HCT116 (cell line): ENCODE measurements at regions not wholly inside any gene's neighbourhood (a gene's known extent, or its start where the extent isn't known, plus 50 kb on each side); places are given as distances from the start of the nearest gene placed in this dataset.

Experiments
- ATAC-seq: fragments of 200-7000 bp; cut with Tn5 transposase; 2 replicates; pipeline ENCODE4 v1.9.1; 2020; ENCODE audit warnings: mild to moderate bottlenecking, moderate library complexity
- BruUV-seq: library from RNA; stranded (reverse); fragments of 400-500 nt; replicated peaks from 2 replicates; lab custom pipeline; 2021; lab: Mats Ljungman, UMichigan
- CTCF ChIA-PET: fragments of 300-600 bp; sonication (Branson Sonifier 250); formaldehyde crosslinking; loops from one replicate; lab custom pipeline; 2021; ENCODE audit warnings: antibody characterized with exemption; lab: Charles Lee
- POLR2A ChIA-PET: fragments of 300-600, 350-600 bp; sonication (Branson Sonifier 250); formaldehyde crosslinking; loops from one replicate; lab custom pipeline; 2021; ENCODE audit warnings: antibody characterized with exemption; lab: Charles Lee
- RAD21 ChIA-PET, 2 experiments: fragments of 300-600 bp; sonication (Branson Sonifier 250); formaldehyde crosslinking; loops; one replicate each; lab custom pipeline; 2023; ENCODE audit warnings: low total read pairs in 2 of 2; ENCODE audit not compliant: uncharacterized antibody in 2 of 2, unreplicated experiment in 2 of 2, low non-redundant PET in 1 of 2; lab: Charles Lee
- DNase-seq: peaks from one replicate; pipeline ENCODE4 v3.0.0-alpha.2; 2010; ENCODE audit warnings: low read depth, low spot score
- H2AFZ ChIP-seq: fragments of 200-600 bp; shearing (Covaris generic), sonication (generic); 2 replicates; pipeline ENCODE4 v1.6.1; 2017; ENCODE audit warnings: low read depth, mixed run types, mixed read lengths, antibody characterized with exemption, low read length; ENCODE audit not compliant: poor library complexity, severe bottlenecking
- H3K27ac ChIP-seq: 2 replicates; pipeline ENCODE4 v1.5.1; 2012; ENCODE audit warnings: low read depth, low read length
- H3K27me3 ChIP-seq: fragments of 200-600 bp; sonication (generic); 2 replicates; pipeline ENCODE4 v1.6.1; 2016; ENCODE audit warnings: mixed run types, low read length, mixed read lengths; ENCODE audit not compliant: insufficient read depth
- H3K36me3 ChIP-seq, 2 experiments: fragments of 200-500 bp in 1 of 2; fragments of 200-600 bp in 1 of 2; sonication (Bioruptor generic) in 1 of 2; sonication (generic) in 1 of 2; 2 replicates each; pipeline versions ENCODE4 v1.5.1 to v1.6.1; 2014 to 2016; ENCODE audit warnings: low read length in 2 of 2, inconsistent platforms in 1 of 2, mixed read lengths in 1 of 2, mixed run types in 1 of 2; ENCODE audit not compliant: insufficient read depth in 2 of 2, control insufficient read depth in 1 of 2
- H3K4me1 ChIP-seq, 2 experiments: fragments of 200-600 bp in 1 of 2; sonication (generic) in 1 of 2; 2 replicates each; pipeline versions ENCODE4 v1.5.1 to v1.6.1; 2012 to 2017; ENCODE audit warnings: low read length in 2 of 2, inconsistent platforms in 1 of 2, mild to moderate bottlenecking in 1 of 2, mixed read lengths in 1 of 2, mixed run types in 1 of 2, moderate library complexity in 1 of 2; ENCODE audit not compliant: insufficient read depth in 2 of 2, control insufficient read depth in 1 of 2
- H3K4me2 ChIP-seq: fragments of 200-600 bp; sonication (generic); 2 replicates; pipeline ENCODE4 v1.6.1; 2017; ENCODE audit warnings: mixed run types, low read length, mixed read lengths
- H3K4me3 ChIP-seq, 2 experiments: fragments of 200-600 bp in 1 of 2; sonication (generic) in 1 of 2; replicated peaks in 1 of 2; 2 replicates each; pipeline ENCODE4 v1.5.1; 2011 to 2016; ENCODE audit warnings: low read length in 2 of 2, control low read depth in 1 of 2, low read depth in 1 of 2, mild to moderate bottlenecking in 1 of 2, mixed read lengths in 1 of 2, mixed run types in 1 of 2
- H3K79me2 ChIP-seq: fragments of 200-600 bp; sonication (generic); 2 replicates; pipeline ENCODE4 v1.6.1; 2017; ENCODE audit warnings: mild to moderate bottlenecking, mixed run types, low read length, moderate library complexity, mixed read lengths; ENCODE audit not compliant: insufficient read depth
- H3K9ac ChIP-seq: fragments of 200-600 bp; sonication (generic); 2 replicates; pipeline ENCODE4 v1.6.1; 2016; ENCODE audit warnings: low read length, mixed read lengths
- H3K9me2 ChIP-seq: fragments of 200-600 bp; sonication (generic), shearing (Covaris generic); 2 replicates; pipeline ENCODE4 v1.6.1; 2017; ENCODE audit warnings: mixed run types, mild to moderate bottlenecking, moderate library complexity; ENCODE audit not compliant: insufficient read depth
- H3K9me3 ChIP-seq, 2 experiments: fragments of 200-500 bp in 1 of 2; fragments of 200-600 bp in 1 of 2; sonication (Bioruptor generic) in 1 of 2; sonication (generic) in 1 of 2; 2 replicates each; pipeline ENCODE4 v1.6.1; 2014 to 2017; ENCODE audit warnings: low read length in 2 of 2, mixed read lengths in 2 of 2, inconsistent platforms in 1 of 2, low read depth in 1 of 2, mild to moderate bottlenecking in 1 of 2, mixed run types in 1 of 2, moderate library complexity in 1 of 2; ENCODE audit not compliant: control insufficient read depth in 1 of 2, insufficient read depth in 1 of 2
- H4K20me1 ChIP-seq: fragments of 200-600 bp; sonication (generic), shearing (Covaris generic); 2 replicates; pipeline ENCODE4 v1.6.1; 2017; ENCODE audit warnings: mixed run types, mild to moderate bottlenecking, moderate library complexity; ENCODE audit not compliant: insufficient read depth
- CTCF ChIP-seq, 3 experiments: fragments of 200-600 bp in 1 of 3; sonication (generic) in 1 of 3; IDR thresholded peaks in 2 of 3; conservative IDR thresholded peaks in 1 of 3; 2 replicates each; pipeline ENCODE4 v1.5.1; 2012 to 2017; ENCODE audit warnings: low read depth in 2 of 3, low read length in 2 of 3, antibody characterized with exemption in 1 of 3, borderline replicate concordance in 1 of 3, control low read depth in 1 of 3, mild to moderate bottlenecking in 1 of 3, mixed read lengths in 1 of 3, mixed run types in 1 of 3, moderate library complexity in 1 of 3; ENCODE audit not compliant: insufficient read depth in 1 of 3
- EGR1 ChIP-seq: IDR thresholded peaks from 2 replicates; pipeline ENCODE4 v1.6.1; 2012; ENCODE audit warnings: low read depth
- ELF1 ChIP-seq: IDR thresholded peaks from 2 replicates; pipeline ENCODE4 v1.6.1; 2012; ENCODE audit warnings: low read depth, borderline replicate concordance
- EZH2phosphoT487 ChIP-seq: fragments of 200-600 bp; IDR thresholded peaks from 2 replicates; pipeline ENCODE4 v1.6.1; 2018; ENCODE audit warnings: antibody characterized with exemption, borderline replicate concordance
- MAX ChIP-seq: IDR thresholded peaks from 2 replicates; pipeline ENCODE4 v1.6.1; 2012
- RAD21 ChIP-seq: IDR thresholded peaks from 2 replicates; pipeline ENCODE4 v1.6.1; 2012; ENCODE audit warnings: low read depth, mild to moderate bottlenecking
- SP1 ChIP-seq: IDR thresholded peaks from 2 replicates; pipeline ENCODE4 v1.6.1; 2012; ENCODE audit warnings: low read depth
- SRF ChIP-seq: IDR thresholded peaks from 2 replicates; pipeline ENCODE4 v1.6.1; 2012; ENCODE audit warnings: low read depth
- ZBTB33 ChIP-seq: IDR thresholded peaks from 2 replicates; pipeline ENCODE4 v1.6.1; 2011; ENCODE audit warnings: mild to moderate bottlenecking, low read length, moderate library complexity; ENCODE audit not compliant: insufficient replicate concordance; ENCODE audit errors: extremely low read depth
- intact Hi-C: fragments of 100-400 bp; cut with micrococcal nuclease; formaldehyde crosslinking; loops from 2 replicates; pipeline ENCODE4 v1.10.0; 2022
- TF ChIP-seq, protein P1 (sequence below): IDR thresholded peaks from 2 replicates; pipeline ENCODE4 v1.6.1; 2012

DNA sequence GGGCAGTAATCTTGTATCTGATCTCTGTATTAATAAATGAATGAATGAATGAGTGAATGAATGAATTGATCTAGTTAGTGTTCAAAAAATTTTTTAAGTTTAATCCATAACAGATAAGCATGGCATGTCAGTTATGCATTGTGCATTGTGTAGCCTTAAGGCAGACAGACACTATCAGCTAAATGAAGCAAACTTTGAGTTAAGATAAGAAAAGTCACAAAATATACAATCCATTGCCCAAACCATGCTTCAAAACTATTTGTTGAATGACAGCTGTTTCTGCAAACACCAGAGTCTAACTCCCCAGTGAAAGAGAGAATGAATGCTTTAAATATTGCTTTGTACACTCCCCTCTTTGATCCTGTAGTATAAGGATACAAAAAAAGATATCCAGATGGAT, 314.3 kb upstream of the ETAA1 start:
- Histone ChIP-seq H4K20me1 (no peaks in the 10 kb centered on the region), H3K9me3 (no peaks in the 10 kb centered on the region), H3K36me3 (no peaks in the 10 kb centered on the region), H3K27ac (no peak overlapping the region), H2AFZ (no peak overlapping the region), H3K9ac (no peak overlapping the region), H3K4me3 (no peak overlapping the region)
- ATAC-seq, result no peak
- intact Hi-C loops, result no loop called here
- ChIA-PET CTCF (no interaction called here), POLR2A (no interaction called here)
- TF ChIP-seq EGR1, result no peak
- no peak for TF ChIP-seq CTCF (IDR thresholded peaks at IDR 0.05 in 2 of 3, conservative IDR thresholded peaks at IDR 0.05 in 1 of 3; ENCODE audit: borderline replicate concordance in 1 of 3, insufficient read depth in 1 of 3, low read depth in 2 of 3, low read length in 2 of 3)
- TF ChIP-seq, all 23 proteins: peak for 0
- BruUV-seq, result no TSS peak
- no peak for DNase-seq
- Histone ChIP-seq H3K9me2 (no peaks in the 10 kb centered on the region), H3K79me2 (no peaks in the 10 kb centered on the region), H3K4me1 (no peaks in the 10 kb centered on the region), H3K4me2 (no peak overlapping the region), H3K27me3 (no peaks in the 10 kb centered on the region)
- RAD21 ChIA-PET, result no interaction called here

DNA sequence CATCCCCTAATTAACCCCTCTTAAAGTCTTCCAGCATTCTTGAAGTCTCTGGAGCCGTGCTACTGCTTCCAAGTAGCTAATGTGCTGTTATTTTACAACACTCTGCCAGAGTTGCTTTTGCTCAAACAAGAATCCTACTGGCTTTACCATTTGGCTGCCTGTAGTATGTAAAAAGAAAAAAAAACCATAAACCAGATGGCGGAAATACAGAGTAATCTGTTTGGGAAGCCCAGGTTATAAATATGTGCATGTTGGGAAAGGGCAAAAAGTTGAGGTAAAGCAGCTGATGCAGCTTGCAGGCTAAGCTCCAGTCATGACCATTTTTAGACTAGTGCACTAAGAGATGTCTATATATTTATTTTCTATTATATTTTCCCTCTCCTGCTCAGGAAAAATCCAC, 313.2 kb upstream of the ETAA1 start:
- Histone ChIP-seq H3K9me2 (no peaks in the 10 kb centered on the region), H3K4me2 (no peak overlapping the region), H4K20me1 (no peaks in the 10 kb centered on the region), H3K27ac (no peak overlapping the region), H3K27me3 (no peaks in the 10 kb centered on the region), H2AFZ (no peak overlapping the region), H3K4me1 (no peaks in the 10 kb centered on the region), H3K4me3 (no peak overlapping the region), H3K9ac (no peak overlapping the region), H3K36me3 (no peaks in the 10 kb centered on the region), H3K79me2 (no peaks in the 10 kb centered on the region), H3K9me3 (no peaks in the 10 kb centered on the region)
- intact Hi-C loops, result no loop called here
- no peak for TF ChIP-seq ELF1
- no peak for TF ChIP-seq SRF
- no peak for TF ChIP-seq EZH2phosphoT487
- no peak for TF ChIP-seq RAD21
- TF ChIP-seq ZBTB33, result no peak
- no peak for TF ChIP-seq SP1
- TF ChIP-seq, protein P1, sequence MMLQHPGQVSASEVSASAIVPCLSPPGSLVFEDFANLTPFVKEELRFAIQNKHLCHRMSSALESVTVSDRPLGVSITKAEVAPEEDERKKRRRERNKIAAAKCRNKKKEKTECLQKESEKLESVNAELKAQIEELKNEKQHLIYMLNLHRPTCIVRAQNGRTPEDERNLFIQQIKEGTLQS, result no peak
- no peak for TF ChIP-seq EGR1
- no peak for TF ChIP-seq CTCF (IDR thresholded peaks at IDR 0.05 in 2 of 3, conservative IDR thresholded peaks at IDR 0.05 in 1 of 3; ENCODE audit: borderline replicate concordance in 1 of 3, insufficient read depth in 1 of 3, low read depth in 2 of 3, low read length in 2 of 3)
- no peak for TF ChIP-seq MAX
- ChIA-PET CTCF (no interaction called here), POLR2A (no interaction called here), RAD21 (no interaction called here)
- no peak for DNase-seq
- ATAC-seq, result no peak
- no TSS peak for BruUV-seq
